Heart left ventricle (tissue), 16 donors: ENCODE measurements at regions not wholly inside any gene's neighbourhood (a gene's known extent, or its start where the extent isn't known, plus 50 kb on each side); places are given as distances from the start of the nearest gene placed in this dataset.

Experiments
- ATAC-seq, 4 donors: fragments of 200-7000 bp; cut with Tn5 transposase; one replicate each; pipeline ENCODE4 v1.9.1; 2020 to 2022; ENCODE audit warnings: moderate library complexity in 4 of 4, mild to moderate bottlenecking in 3 of 4, moderate number of reproducible peaks in 1 of 4
- DNase-seq, 5 donors: peaks; one replicate each; pipeline ENCODE4 v3.0.0-alpha.2; 2020
- H3K27ac ChIP-seq, 12 donors: fragments of 200-600 bp; sonication (generic) in 4 of 12; one replicate each; pipeline versions ENCODE4 v1.5.0 to v1.8.0; 2016 to 2022; ENCODE audit warnings: mild to moderate bottlenecking in 2 of 12
- H3K27me3 ChIP-seq, 9 donors: fragments of 200-600 bp; sonication (generic) in 2 of 9; one replicate each; pipeline versions ENCODE4 v1.5.1 to v1.8.0; 2016 to 2022; ENCODE audit warnings: mild to moderate bottlenecking in 3 of 9
- H3K36me3 ChIP-seq, 9 donors: fragments of 200-600 bp; sonication (generic) in 2 of 9; one replicate each; pipeline versions ENCODE4 v1.5.0 to v1.8.0; 2018 to 2022; ENCODE audit warnings: mild to moderate bottlenecking in 2 of 9
- H3K4me1 ChIP-seq, 12 donors: fragments of 200-600 bp; sonication (generic) in 4 of 12; one replicate each; pipeline versions ENCODE4 v1.5.0 to v1.8.0; 2016 to 2022; ENCODE audit warnings: mild to moderate bottlenecking in 3 of 12
- H3K4me3 ChIP-seq, 12 donors: fragments of 200-600 bp; sonication (generic) in 4 of 12; one replicate each; pipeline versions ENCODE4 v1.5.0 to v1.8.0; 2017 to 2022; ENCODE audit warnings: mild to moderate bottlenecking in 9 of 12, moderate library complexity in 4 of 12
- H3K9me3 ChIP-seq, 12 donors: fragments of 200-600 bp; sonication (generic) in 4 of 12; one replicate each; pipeline versions ENCODE4 v1.5.0 to v1.8.0; 2016 to 2022; ENCODE audit warnings: mild to moderate bottlenecking in 1 of 12
- CTCF ChIP-seq, 12 donors: fragments of 200-600 bp; sonication (generic) in 4 of 12; IDR thresholded peaks; one replicate each; pipeline versions ENCODE4 v1.5.0 to v1.8.0; 2018 to 2022; ENCODE audit warnings: antibody characterized with exemption in 12 of 12, mild to moderate bottlenecking in 5 of 12
- POLR2A ChIP-seq, 2 donors: fragments of 450-650 bp; IDR thresholded peaks; one replicate each; pipeline ENCODE4 v1.6.1; 2017; ENCODE audit warnings: antibody characterized with exemption in 2 of 2, mild to moderate bottlenecking in 2 of 2, moderate library complexity in 2 of 2
- WGBS, 4 donors: extraction: QIAGEN DNeasy Blood & Tissue Kit in 2 of 4; methylation state at CpG; one replicate each; pipeline versions ENCODE4 v1.1.5 to v1.1.7; 2013 to 2018; 5-methylcytosine and 5-hydroxymethylcytosine counted together
- intact Hi-C, 10 donors: fragments of 100-400 bp; cut with DNase I; formaldehyde crosslinking; loops; one replicate each; pipeline versions ENCODE4 v1.11.1 to v1.14.2; 2022
- donor health status: ischemic (EF 13 %, LVEDD 7.1; RV severe dilation, severe dysfunction).
- donor health status: healthy with polysubstance abuse.
- donor health status: DM: no; HTN: yes; CAD: no.
- donor health status: DM: no; HTN: no; CAD: no.
- donor health status: ischemic (EF 25% LVEDD 6.9; RV normal size, moderate dysfunction).
- donor health status: ischemic (EF 25% LVEDD 5.7; RV mildly dilated, moderate dysfunction).
- donor health status: healthy.
- donor health status: DM: yes; HTN: yes; CAD: no.
- donor health status: ischemic (EF 35%, LVEDD 5.7; RV mildly dilated, moderate dysfunction).
- donor health status: nonischemic (EF 11% LVEDD 7.7; RV severe dilation, severe dysfunction).
- donor health status: DM: yes; HTN: yes; CAD: no.
- donor health status: PGD.
- donor health status: ischemic (EF 29% LVEDD 5.4; RV normal size, mild dysfunction).
- donor health status: nonischemic (EF 23%, LVEDD 6.1; RV moderate dilation, normal function).

GRCh38 chr5:3277590-3278196 lies 317.9 kb upstream of the IRX1 start:
- TF ChIP-seq POLR2A (IDR thresholded peaks at IDR 0.05) (no peak), CTCF (IDR thresholded peaks at IDR 0.05) (no peak)
- DNase-seq (no peak), ATAC-seq (no peak)
- intact Hi-C loops, result no loop called here
- Histone ChIP-seq H3K27ac (no peak overlapping the region), H3K36me3 (no peaks in the 10 kb centered on the region), H3K4me1 (no peaks in the 10 kb centered on the region), H3K27me3 (peaks cover 0 to 16% (median 0%) of the 10 kb centered on the region in 9 donors), H3K4me3 (no peak overlapping the region), H3K9me3 (no peaks in the 10 kb centered on the region)
- 16 to 26% (median 23%) methylated on average over 6 of the region's 6 CpGs for WGBS, 4 donors

- TF ChIP-seq POLR2A (IDR thresholded peaks at IDR 0.05), result no peak
- no peak for TF ChIP-seq CTCF (IDR thresholded peaks at IDR 0.05)
- H3K27me3 ChIP-seq, result peaks cover 0 to 16% (median 0%) of the 10 kb centered on the region in 9 donors
- intact Hi-C loops, result no loop called here
- H3K4me3 ChIP-seq, result no peak overlapping the region
- no peak for DNase-seq
- H3K27ac ChIP-seq, result no peak overlapping the region
- H3K9me3 ChIP-seq, result no peaks in the 10 kb centered on the region
- H3K4me1 ChIP-seq, result no peaks in the 10 kb centered on the region
- WGBS, 4 donors, result 54 to 63% (median 60%) methylated on average over 6 to 7 of the region's 7 CpGs
- H3K36me3 ChIP-seq, result no peaks in the 10 kb centered on the region
- no peak for ATAC-seq
Measured at GRCh38 chr5:3276896-3277295, 318.7 kb upstream of the IRX1 start.

GRCh38 chr5:3269395-3270169 lies 326.1 kb upstream of the IRX1 start:
- no peak overlapping the region for H3K4me3 ChIP-seq
- H3K27me3 ChIP-seq, result peaks cover 0 to 23% (median 2%) of the 10 kb centered on the region in 9 donors
- no peak for ATAC-seq
- intact Hi-C loops, result no loop called here
- TF ChIP-seq POLR2A (IDR thresholded peaks at IDR 0.05) (no peak), CTCF (IDR thresholded peaks at IDR 0.05) (no peak)
- WGBS, 4 donors, result 69 to 76% (median 74%) methylated on average over 27 to 28 of the region's 28 CpGs
- no peaks in the 10 kb centered on the region for H3K4me1 ChIP-seq
- no peaks in the 10 kb centered on the region for H3K36me3 ChIP-seq
- H3K27ac ChIP-seq, result no peak overlapping the region
- no peaks in the 10 kb centered on the region for H3K9me3 ChIP-seq
- no peak for DNase-seq

- H3K9me3 ChIP-seq, result no peaks in the 10 kb centered on the region
- no peaks in the 10 kb centered on the region for H3K4me1 ChIP-seq
- peaks cover 0 to 21% (median 2%) of the 10 kb centered on the region in 9 donors for H3K27me3 ChIP-seq
- intact Hi-C loops, result no loop called here
- no peak for ATAC-seq
- WGBS, 4 donors, result 73 to 79% (median 75%) methylated on average over 9 of the region's 9 CpGs
- no peak for TF ChIP-seq POLR2A (IDR thresholded peaks at IDR 0.05)
- no peak for TF ChIP-seq CTCF (IDR thresholded peaks at IDR 0.05)
- no peak for DNase-seq
- no peaks in the 10 kb centered on the region for H3K36me3 ChIP-seq
- H3K27ac ChIP-seq, result no peak overlapping the region
- H3K4me3 ChIP-seq, result no peak overlapping the region
Measured at GRCh38 chr5:3268760-3269330, 326.8 kb upstream of the IRX1 start.
